Stomach (tissue), 4 donors: ENCODE measurements at regions not wholly inside any gene's neighbourhood (a gene's known extent, or its start where the extent isn't known, plus 50 kb on each side); places are given as distances from the start of the nearest gene placed in this dataset.

Experiments
- CTCF ChIP-seq, 7 experiments: fragments of 450-650 bp in 4 of 7; fragments of 200-600 bp in 3 of 7; sonication (generic) in 3 of 7; IDR thresholded peaks; one replicate each; pipeline ENCODE4 v1.5.1; 2016 to 2019; ENCODE audit warnings: antibody characterized with exemption in 7 of 7, control low read depth in 2 of 7, mild to moderate bottlenecking in 1 of 7
- EP300 ChIP-seq: sonication (generic); formaldehyde crosslinking; IDR thresholded peaks from one replicate; pipeline ENCODE4 v1.6.1; 2017; ENCODE audit warnings: antibody characterized with exemption
- POLR2A ChIP-seq, 4 donors: fragments of 450-650 bp; IDR thresholded peaks; one replicate each; pipeline ENCODE4 v1.6.1; 2016; ENCODE audit warnings: antibody characterized with exemption in 4 of 4, control low read depth in 2 of 4, mild to moderate bottlenecking in 1 of 4, moderate library complexity in 1 of 4
- POLR2AphosphoS5 ChIP-seq, 3 donors: sonication (generic); formaldehyde crosslinking; IDR thresholded peaks; one replicate each; pipeline ENCODE4 v1.6.1; 2016; ENCODE audit warnings: antibody characterized with exemption in 3 of 3

- TF ChIP-seq CTCF (IDR thresholded peaks at IDR 0.05), result no peak
- no peak for TF ChIP-seq POLR2A (IDR thresholded peaks at IDR 0.05)
- TF ChIP-seq POLR2AphosphoS5 (IDR thresholded peaks at IDR 0.05), result no peak
- no peak for TF ChIP-seq EP300
Observed at GRCh38 chr6:22015944-22016343, 280.9 kb downstream of the PRL start.
